ENCODE measurements at regions not wholly inside any gene's neighbourhood (a gene's known extent, or its start where the extent isn't known, plus 50 kb on each side); places are given as distances from the start of the nearest gene placed in this dataset.

- TF ChIP-seq EZH2 (IDR thresholded peaks at IDR 0.05; ENCODE audit: borderline replicate concordance, insufficient read depth, low read depth, low read length, poor library complexity, severe bottlenecking) (no peak), CTCF (IDR thresholded peaks at IDR 0.05) (no peak)
Measured at GRCh38 chr4:128390475-128390996, 102.9 kb upstream of the PGRMC2 start.
